Astrocyte of the spinal cord (primary cell): ENCODE measurements at regions not wholly inside any gene's neighbourhood (a gene's known extent, or its start where the extent isn't known, plus 50 kb on each side); places are given as distances from the start of the nearest gene placed in this dataset.

Experiments
- DNase-seq: peaks from one replicate; pipeline ENCODE4 v3.0.0; 2011; ENCODE audit warnings: low read depth, low spot score
- H3K4me3 ChIP-seq: 2 replicates; pipeline ENCODE4 v1.5.1; 2011; ENCODE audit warnings: low read depth, mild to moderate bottlenecking, low read length, moderate library complexity
- in situ Hi-C: cut with HindIII; loops from 2 replicates; pipeline ENCODE4 v1.10.0; 2017; ENCODE audit warnings: low sequenced_read_pairs
- TF ChIP-seq, protein P1 (sequence below): IDR thresholded peaks from 2 replicates; pipeline ENCODE4 v1.5.1; 2012; ENCODE audit warnings: low read depth, mild to moderate bottlenecking, low read length, inconsistent platforms

DNA sequence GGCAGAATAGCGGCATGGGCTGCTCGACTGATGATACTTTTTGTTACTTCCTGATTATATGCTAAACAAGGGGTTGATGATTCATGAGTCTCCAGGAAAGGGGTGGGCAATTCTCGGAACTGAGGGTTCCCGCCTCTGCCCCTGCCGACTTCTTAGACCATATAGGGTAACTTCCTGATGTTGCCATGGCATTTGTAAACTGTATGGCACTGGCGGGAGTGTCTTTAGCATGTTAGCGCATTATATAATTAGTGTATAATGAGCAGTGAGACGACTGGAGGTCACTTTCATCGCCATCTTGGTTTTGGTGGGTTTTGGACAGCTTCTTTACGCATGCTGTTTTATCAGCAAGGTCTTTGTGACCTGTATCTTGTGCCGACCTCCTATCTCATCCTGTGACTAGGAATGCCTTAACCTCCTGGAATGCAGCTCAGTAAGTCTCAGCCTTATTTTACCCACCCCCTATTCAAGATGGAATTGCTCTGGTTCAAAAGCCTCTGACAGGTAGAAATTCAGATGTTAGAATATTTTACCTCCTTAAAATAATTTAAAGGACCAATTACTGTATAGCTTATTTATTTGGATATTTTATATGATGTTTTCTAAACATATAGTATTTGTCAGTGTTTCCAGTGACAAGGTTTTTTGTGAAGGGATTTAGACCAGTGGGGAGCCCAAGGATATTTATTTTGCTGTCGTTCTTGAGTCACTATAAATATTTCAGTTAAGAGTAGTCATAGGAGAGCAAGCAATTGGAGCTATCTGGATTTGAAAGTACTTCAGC lies 90.1 kb upstream of the PIK3CG start:
- in situ Hi-C loops, result no loop called here
- peak; percentile 64 for DNase-seq
- H3K4me3 ChIP-seq, result no peak overlapping the region
- TF ChIP-seq, protein P1, sequence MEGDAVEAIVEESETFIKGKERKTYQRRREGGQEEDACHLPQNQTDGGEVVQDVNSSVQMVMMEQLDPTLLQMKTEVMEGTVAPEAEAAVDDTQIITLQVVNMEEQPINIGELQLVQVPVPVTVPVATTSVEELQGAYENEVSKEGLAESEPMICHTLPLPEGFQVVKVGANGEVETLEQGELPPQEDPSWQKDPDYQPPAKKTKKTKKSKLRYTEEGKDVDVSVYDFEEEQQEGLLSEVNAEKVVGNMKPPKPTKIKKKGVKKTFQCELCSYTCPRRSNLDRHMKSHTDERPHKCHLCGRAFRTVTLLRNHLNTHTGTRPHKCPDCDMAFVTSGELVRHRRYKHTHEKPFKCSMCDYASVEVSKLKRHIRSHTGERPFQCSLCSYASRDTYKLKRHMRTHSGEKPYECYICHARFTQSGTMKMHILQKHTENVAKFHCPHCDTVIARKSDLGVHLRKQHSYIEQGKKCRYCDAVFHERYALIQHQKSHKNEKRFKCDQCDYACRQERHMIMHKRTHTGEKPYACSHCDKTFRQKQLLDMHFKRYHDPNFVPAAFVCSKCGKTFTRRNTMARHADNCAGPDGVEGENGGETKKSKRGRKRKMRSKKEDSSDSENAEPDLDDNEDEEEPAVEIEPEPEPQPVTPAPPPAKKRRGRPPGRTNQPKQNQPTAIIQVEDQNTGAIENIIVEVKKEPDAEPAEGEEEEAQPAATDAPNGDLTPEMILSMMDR, result no peak

DNA sequence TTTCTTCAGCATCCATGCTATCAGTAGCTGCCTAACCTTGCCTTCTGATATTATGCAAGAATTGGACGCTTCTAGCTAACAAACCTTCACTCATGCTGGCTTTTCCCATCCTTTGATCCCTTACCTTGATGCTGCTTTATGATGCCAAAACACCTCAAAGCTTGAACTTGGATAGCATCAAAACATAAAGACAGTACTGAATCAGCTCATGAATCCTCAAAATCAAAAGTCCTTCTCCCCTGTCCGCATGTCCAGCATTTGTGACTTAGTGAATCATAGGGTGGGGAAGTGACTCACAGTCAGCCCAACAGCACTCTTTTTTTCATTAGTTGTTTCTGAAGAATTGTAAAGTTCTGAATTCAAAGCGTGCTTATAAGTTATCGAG lies 89.5 kb upstream of the PIK3CG start:
- in situ Hi-C loops, result no loop called here
- TF ChIP-seq, protein P1, result no peak
- H3K4me3 ChIP-seq, result peak overlapping the region; percentile 1
- DNase-seq, result peak; percentile 85

DNA sequence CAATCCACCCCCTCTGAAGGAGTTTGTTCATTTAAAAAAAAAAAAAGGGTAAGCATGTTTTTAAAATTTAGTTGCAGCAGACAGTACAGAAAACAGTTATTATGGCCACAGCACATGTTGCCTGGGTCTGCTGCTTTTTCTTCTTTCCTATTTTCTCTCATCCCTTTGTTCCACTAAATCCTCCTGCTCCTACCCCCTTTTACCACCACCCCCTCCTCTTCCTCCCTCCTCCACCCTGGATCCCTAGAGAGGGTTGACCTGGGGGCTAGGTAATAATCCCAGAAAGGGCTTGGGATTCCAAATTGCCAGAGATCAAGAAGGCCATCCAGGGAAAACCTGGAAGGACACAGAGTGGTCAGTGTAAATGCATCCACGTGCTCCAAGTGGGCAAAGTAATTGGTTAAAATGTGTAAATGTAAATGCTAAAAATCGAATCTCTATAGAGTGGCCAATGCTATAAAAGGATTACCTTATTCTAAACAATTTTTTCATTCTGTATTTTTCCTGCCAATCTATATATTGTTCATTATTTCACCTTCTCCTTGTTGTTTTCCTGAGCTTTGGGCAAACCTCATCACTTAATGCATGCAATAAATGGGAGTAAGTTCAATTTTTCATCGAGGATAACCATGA lies 89.0 kb upstream of the PIK3CG start:
- no peak for DNase-seq
- H3K4me3 ChIP-seq, result no peak overlapping the region
- TF ChIP-seq, protein P1, result no peak
- in situ Hi-C loops, result no loop called here

DNA sequence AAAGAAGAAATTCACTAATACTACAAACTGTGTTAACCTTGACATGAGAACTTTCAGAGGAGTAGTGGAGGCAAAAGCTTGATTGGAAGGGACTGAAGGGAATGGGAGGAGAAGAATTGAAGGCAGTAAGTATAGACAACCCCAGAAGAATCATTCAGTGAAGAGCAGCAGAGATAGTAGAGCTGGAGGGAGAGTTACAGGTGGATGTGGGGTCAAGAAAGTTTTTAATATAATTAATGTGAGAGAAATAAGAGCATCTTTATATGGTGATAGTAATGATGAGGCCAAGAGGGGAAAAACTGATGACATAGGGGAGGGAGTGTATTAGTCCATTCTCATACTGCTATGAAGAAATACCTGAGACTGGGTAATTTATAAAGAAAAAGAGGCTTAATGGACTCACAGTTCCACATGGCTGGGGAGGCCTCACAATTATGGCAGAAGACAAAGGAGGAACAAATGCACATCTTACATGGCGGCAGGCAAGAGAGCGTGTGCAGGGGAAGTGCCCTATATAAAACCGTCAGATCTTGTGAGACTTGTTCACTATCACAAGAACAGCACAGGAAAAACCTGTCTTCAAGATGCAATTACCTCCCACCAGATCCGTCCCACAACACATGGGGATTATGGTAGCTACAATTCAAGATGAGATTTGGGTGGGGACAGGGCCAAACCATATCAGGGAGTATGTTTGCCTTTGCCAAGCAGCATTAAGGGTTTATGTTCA lies 88.3 kb upstream of the PIK3CG start:
- no peak overlapping the region for H3K4me3 ChIP-seq
- in situ Hi-C loops, result no loop called here
- TF ChIP-seq, protein P1, result no peak
- DNase-seq, result no peak

DNA sequence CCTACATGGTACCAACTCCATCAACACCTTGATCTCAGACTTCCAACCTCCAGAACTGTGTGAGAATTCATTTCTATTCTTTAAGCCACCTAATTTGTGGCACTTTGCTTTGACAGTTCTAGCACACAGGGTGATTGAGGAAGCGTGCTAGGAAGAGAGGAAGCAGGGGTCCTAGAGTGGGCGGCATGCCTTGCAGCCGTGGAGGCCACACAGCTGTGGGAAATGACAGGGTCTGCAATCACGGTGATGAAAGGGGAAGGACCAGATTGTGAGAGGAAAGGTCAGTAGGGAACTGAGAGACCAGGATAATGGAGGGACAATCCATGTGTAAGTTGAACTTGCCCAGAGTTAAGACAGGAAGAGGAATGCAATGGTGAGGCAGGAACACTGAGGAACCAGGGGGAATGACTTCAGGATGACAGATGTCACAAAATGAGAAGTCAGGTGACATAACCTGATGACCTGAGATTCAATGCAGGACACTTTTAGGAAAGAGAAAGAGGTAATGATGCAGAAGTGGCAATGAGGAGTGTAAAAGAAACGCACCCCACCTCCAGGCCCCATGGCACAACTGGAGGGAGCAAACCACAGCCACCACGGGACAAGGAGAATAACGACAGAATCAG lies 87.3 kb upstream of the PIK3CG start:
- no peak for DNase-seq
- H3K4me3 ChIP-seq, result no peak overlapping the region
- in situ Hi-C loops, result no loop called here
- TF ChIP-seq, protein P1, result no peak

DNA sequence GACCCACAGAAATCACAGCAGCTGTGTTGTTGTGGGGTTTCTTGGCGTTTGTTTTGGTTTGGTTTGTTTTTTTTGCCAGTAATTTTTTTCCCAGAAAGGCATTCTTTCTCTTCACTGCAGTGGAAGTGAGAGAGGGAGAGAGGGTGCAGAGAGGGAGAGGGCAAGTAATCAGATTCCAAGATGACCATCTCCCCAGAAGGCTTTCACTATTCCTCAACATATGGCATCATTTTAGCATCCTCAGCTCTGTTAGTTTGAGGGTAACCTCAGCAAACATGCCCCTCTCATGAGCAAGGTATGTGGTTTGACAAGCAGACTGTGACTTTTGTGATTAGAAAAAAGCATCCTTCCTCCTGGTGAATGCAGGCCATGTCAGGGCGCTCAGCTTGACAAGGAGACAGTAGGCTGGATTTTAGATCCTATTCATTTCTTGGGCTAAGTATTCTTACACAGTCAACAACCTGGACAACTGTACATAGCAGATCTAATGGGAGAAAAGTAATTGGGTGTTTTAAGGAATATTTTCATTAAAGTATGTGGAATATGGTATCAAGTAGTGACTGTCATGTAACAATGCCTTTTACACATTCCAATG lies 86.3 kb upstream of the PIK3CG start:
- H3K4me3 ChIP-seq, result no peak overlapping the region
- no peak for DNase-seq
- in situ Hi-C loops, result no loop called here
- TF ChIP-seq, protein P1, result no peak
